ENCODE measurements at regions not wholly inside any gene's neighbourhood (a gene's known extent, or its start where the extent isn't known, plus 50 kb on each side); places are given as distances from the start of the nearest gene placed in this dataset.

- H3K4me3 ChIP-seq (ENCODE audit: low read depth, low read length) = no peak overlapping the region
- no peak for TF ChIP-seq CTCF (IDR thresholded peaks at IDR 0.05; ENCODE audit: insufficient read depth, low read depth, low read length)
- no peak for DNase-seq (ENCODE audit: low read depth)
Observed at GRCh38 chr18:46386788-46387187, 270.2 kb downstream of the LOXHD1 start.

- no peak overlapping the region for H3K4me3 ChIP-seq (ENCODE audit: low read depth, low read length)
- TF ChIP-seq CTCF (IDR thresholded peaks at IDR 0.05; ENCODE audit: insufficient read depth, low read depth, low read length) = no peak
- DNase-seq (ENCODE audit: low read depth) = no peak
Observed at GRCh38 chr18:46387441-46388131, 269.4 kb downstream of the LOXHD1 start.

- no peak for TF ChIP-seq CTCF (IDR thresholded peaks at IDR 0.05; ENCODE audit: insufficient read depth, low read depth, low read length)
- no peak overlapping the region for H3K4me3 ChIP-seq (ENCODE audit: low read depth, low read length)
- no peak for DNase-seq (ENCODE audit: low read depth)
Observed at GRCh38 chr18:46388286-46388685, 268.7 kb downstream of the LOXHD1 start.

GRCh38 chr18:46392576-46392975, 264.4 kb downstream of the LOXHD1 start:
- no peak overlapping the region for H3K4me3 ChIP-seq (ENCODE audit: low read depth, low read length)
- no peak for DNase-seq (ENCODE audit: low read depth)
- no peak for TF ChIP-seq CTCF (IDR thresholded peaks at IDR 0.05; ENCODE audit: insufficient read depth, low read depth, low read length)

GRCh38 chr18:46393230-46393629, 263.8 kb downstream of the LOXHD1 start:
- no peak for TF ChIP-seq CTCF (IDR thresholded peaks at IDR 0.05; ENCODE audit: insufficient read depth, low read depth, low read length)
- no peak overlapping the region for H3K4me3 ChIP-seq (ENCODE audit: low read depth, low read length)
- DNase-seq (ENCODE audit: low read depth) = no peak

- no peak for DNase-seq (ENCODE audit: low read depth)
- H3K4me3 ChIP-seq (ENCODE audit: low read depth, low read length) = no peak overlapping the region
- no peak for TF ChIP-seq CTCF (IDR thresholded peaks at IDR 0.05; ENCODE audit: insufficient read depth, low read depth, low read length)
Observed at GRCh38 chr18:46393961-46394360, 263.1 kb downstream of the LOXHD1 start.

GRCh38 chr18:46395795-46396194, 261.2 kb downstream of the LOXHD1 start:
- no peak overlapping the region for H3K4me3 ChIP-seq (ENCODE audit: low read depth, low read length)
- no peak for DNase-seq (ENCODE audit: low read depth)
- no peak for TF ChIP-seq CTCF (IDR thresholded peaks at IDR 0.05; ENCODE audit: insufficient read depth, low read depth, low read length)
